Neural cell (in vitro differentiated cells): ENCODE measurements at regions not wholly inside any gene's neighbourhood (a gene's known extent, or its start where the extent isn't known, plus 50 kb on each side); places are given as distances from the start of the nearest gene placed in this dataset.

Source experiments
- CTCF ChIP-seq: fragments of 450-650 bp; IDR thresholded peaks from 2 replicates; pipeline ENCODE4 v1.5.1; 2014; ENCODE audit warnings: antibody characterized with exemption, mild to moderate bottlenecking, moderate library complexity; ENCODE audit not compliant: poor library complexity, severe bottlenecking
- EP300 ChIP-seq: fragments of 450-650 bp; conservative IDR thresholded peaks from 2 replicates; pipeline ENCODE4 v1.6.1; 2014; ENCODE audit warnings: antibody characterized with exemption, mild to moderate bottlenecking, moderate library complexity; ENCODE audit not compliant: poor library complexity, severe bottlenecking
- MXI1 ChIP-seq: fragments of 450-650 bp; conservative IDR thresholded peaks from 2 replicates; pipeline ENCODE4 v1.6.1; 2014; ENCODE audit warnings: antibody characterized with exemption, mild to moderate bottlenecking; ENCODE audit not compliant: poor library complexity, severe bottlenecking
- REST ChIP-seq: IDR thresholded peaks from 2 replicates; pipeline ENCODE4 v1.6.1; 2012; ENCODE audit warnings: borderline replicate concordance
- TAF1 ChIP-seq: IDR thresholded peaks from 2 replicates; pipeline ENCODE4 v1.6.1; 2012; ENCODE audit warnings: low read depth

GRCh38 chr9:12069366-12069765, 623.8 kb upstream of the TYRP1 start:
- TF ChIP-seq REST: no peak
- TF ChIP-seq EP300: no peak
- TF ChIP-seq TAF1: no peak
- no peak for TF ChIP-seq CTCF
- no peak for TF ChIP-seq MXI1
